ENCODE measurements at regions not wholly inside any gene's neighbourhood (a gene's known extent, or its start where the extent isn't known, plus 50 kb on each side); places are given as distances from the start of the nearest gene placed in this dataset.

GRCh38 chr11:110522471-110522870 is 92.7 kb downstream of the FDX1 start:
- H3K4me1 ChIP-seq: no peaks in the 10 kb centered on the region
- Mint-ChIP-seq H3K4me1 (no peaks in the 10 kb centered on the region), H3K27ac (no peak overlapping the region), H3K9me3 (no peaks in the 10 kb centered on the region), H3K27me3 (ENCODE audit: insufficient read depth, low read depth) (peaks cover 2% of the 10 kb centered on the region), H3K4me3 (no peak overlapping the region), H3K36me3 (no peaks in the 10 kb centered on the region)
- no peaks in the 10 kb centered on the region for H4K20me1 ChIP-seq (ENCODE audit: low read depth)
- H3K27ac ChIP-seq: no peak overlapping the region
- no peak for DNase-seq (ENCODE audit: low spot score)
- H3K79me2 ChIP-seq (ENCODE audit: low read depth): no peaks in the 10 kb centered on the region
- H3K27me3 ChIP-seq: no peaks in the 10 kb centered on the region
- H2AFZ ChIP-seq (replicated peaks): no peak overlapping the region
- H3K9ac ChIP-seq: no peak overlapping the region
- no peaks in the 10 kb centered on the region for H3F3A ChIP-seq (ENCODE audit: low read depth)
- H3K36me3 ChIP-seq: no peaks in the 10 kb centered on the region
- H3K9me3 ChIP-seq (ENCODE audit: low read depth): no peaks in the 10 kb centered on the region
- no peak for TF ChIP-seq CTCF (IDR thresholded peaks at IDR 0.05)
- TF ChIP-seq EZH2phosphoT487 (IDR thresholded peaks at IDR 0.05): no peak
- no peak for TF ChIP-seq EZH2 (IDR thresholded peaks at IDR 0.05)
- no peak overlapping the region for H3K4me2 ChIP-seq
- no peak overlapping the region for H3K4me3 ChIP-seq

GRCh38 chr11:110524238-110524637 is 94.5 kb downstream of the FDX1 start:
- TF ChIP-seq EZH2phosphoT487 (IDR thresholded peaks at IDR 0.05): no peak
- TF ChIP-seq CTCF (IDR thresholded peaks at IDR 0.05): no peak
- no peak for TF ChIP-seq EZH2 (IDR thresholded peaks at IDR 0.05)
- Histone ChIP-seq H3K79me2 (ENCODE audit: low read depth) (no peaks in the 10 kb centered on the region), H3K27me3 (no peaks in the 10 kb centered on the region), H4K20me1 (ENCODE audit: low read depth) (no peaks in the 10 kb centered on the region), H3K4me3 (no peak overlapping the region), H3K36me3 (no peaks in the 10 kb centered on the region), H3K9me3 (ENCODE audit: low read depth) (no peaks in the 10 kb centered on the region), H3K9ac (no peak overlapping the region), H2AFZ (replicated peaks) (no peak overlapping the region), H3K4me2 (no peak overlapping the region), H3F3A (ENCODE audit: low read depth) (no peaks in the 10 kb centered on the region), H3K4me1 (no peaks in the 10 kb centered on the region), H3K27ac (no peak overlapping the region)
- H3K27ac Mint-ChIP-seq: no peak overlapping the region
- H3K27me3 Mint-ChIP-seq (ENCODE audit: insufficient read depth, low read depth): peaks cover 2% of the 10 kb centered on the region
- no peak for DNase-seq (ENCODE audit: low spot score)
- H3K4me1 Mint-ChIP-seq: no peaks in the 10 kb centered on the region
- no peak overlapping the region for H3K4me3 Mint-ChIP-seq
- no peaks in the 10 kb centered on the region for H3K36me3 Mint-ChIP-seq
- peaks cover 14% of the 10 kb centered on the region for H3K9me3 Mint-ChIP-seq

- Histone ChIP-seq H4K20me1 (ENCODE audit: low read depth) (no peaks in the 10 kb centered on the region), H3K4me3 (no peak overlapping the region), H3K4me2 (no peak overlapping the region), H3K9me3 (ENCODE audit: low read depth) (no peaks in the 10 kb centered on the region), H3K9ac (no peak overlapping the region), H3K27ac (no peak overlapping the region), H3K4me1 (no peaks in the 10 kb centered on the region), H2AFZ (replicated peaks) (no peak overlapping the region), H3K79me2 (ENCODE audit: low read depth) (no peaks in the 10 kb centered on the region), H3F3A (ENCODE audit: low read depth) (no peaks in the 10 kb centered on the region), H3K27me3 (no peaks in the 10 kb centered on the region), H3K36me3 (no peaks in the 10 kb centered on the region)
- Mint-ChIP-seq H3K36me3 (no peaks in the 10 kb centered on the region), H3K9me3 (peaks cover 14% of the 10 kb centered on the region), H3K27ac (no peak overlapping the region), H3K27me3 (ENCODE audit: insufficient read depth, low read depth) (peaks cover 2% of the 10 kb centered on the region), H3K4me3 (no peak overlapping the region), H3K4me1 (no peaks in the 10 kb centered on the region)
- DNase-seq (ENCODE audit: low spot score): no peak
- TF ChIP-seq EZH2phosphoT487 (IDR thresholded peaks at IDR 0.05) (no peak), CTCF (IDR thresholded peaks at IDR 0.05) (no peak), EZH2 (IDR thresholded peaks at IDR 0.05) (no peak)
Measured at GRCh38 chr11:110525883-110526282, 96.1 kb downstream of the FDX1 start.

- Histone ChIP-seq H3K36me3 (no peaks in the 10 kb centered on the region), H3K27me3 (no peaks in the 10 kb centered on the region), H3K4me2 (no peak overlapping the region), H3K79me2 (ENCODE audit: low read depth) (no peaks in the 10 kb centered on the region), H3K9me3 (ENCODE audit: low read depth) (no peaks in the 10 kb centered on the region), H2AFZ (replicated peaks) (no peak overlapping the region), H4K20me1 (ENCODE audit: low read depth) (no peaks in the 10 kb centered on the region), H3K27ac (no peak overlapping the region), H3K4me1 (no peaks in the 10 kb centered on the region), H3K9ac (no peak overlapping the region), H3K4me3 (no peak overlapping the region), H3F3A (ENCODE audit: low read depth) (no peaks in the 10 kb centered on the region)
- H3K9me3 Mint-ChIP-seq: peaks cover 14% of the 10 kb centered on the region
- no peak for TF ChIP-seq EZH2 (IDR thresholded peaks at IDR 0.05)
- no peak for TF ChIP-seq EZH2phosphoT487 (IDR thresholded peaks at IDR 0.05)
- TF ChIP-seq CTCF (IDR thresholded peaks at IDR 0.05): no peak
- no peaks in the 10 kb centered on the region for H3K36me3 Mint-ChIP-seq
- no peak overlapping the region for H3K27ac Mint-ChIP-seq
- H3K27me3 Mint-ChIP-seq (ENCODE audit: insufficient read depth, low read depth): peaks cover 2% of the 10 kb centered on the region
- H3K4me1 Mint-ChIP-seq: no peaks in the 10 kb centered on the region
- DNase-seq (ENCODE audit: low spot score): no peak
- no peak overlapping the region for H3K4me3 Mint-ChIP-seq
Measured at GRCh38 chr11:110526323-110526722, 96.6 kb downstream of the FDX1 start.
